CD8-positive, alpha-beta memory T cell (primary cell): ENCODE measurements at regions not wholly inside any gene's neighbourhood (a gene's known extent, or its start where the extent isn't known, plus 50 kb on each side); places are given as distances from the start of the nearest gene placed in this dataset.
A peak's percentile ranks its signal among the peaks of the same experiment; 100 is the strongest.
"Not testable (repeated sequence)": the region's sequence is repeated elsewhere in the genome, so short reads cannot be mapped to it uniquely, and the experiment has no call there.

Experiments
- CTCF ChIA-PET: fragments of 350-600 bp; sonication (Branson Sonifier 250); formaldehyde crosslinking; loops from one replicate; lab custom pipeline; 2021; ENCODE audit warnings: antibody characterized with exemption; lab: Charles Lee
- POLR2A ChIA-PET: fragments of 350-600 bp; sonication (Branson Sonifier 250); formaldehyde crosslinking; loops from one replicate; lab custom pipeline; 2021; ENCODE audit warnings: antibody characterized with exemption; lab: Charles Lee
- DNase-seq, 5 donors: peaks; one replicate each; pipeline versions ENCODE4 v3.0.0 to v3.0.0-alpha.2; 2020 to 2022; ENCODE audit warnings: mixed read lengths in 1 of 5
- H3K27ac ChIP-seq: one replicate; pipeline ENCODE4 v1.7.0; 2013; ENCODE audit warnings: low read depth, mild to moderate bottlenecking, low read length, moderate library complexity
- H3K27me3 ChIP-seq: 2 replicates; pipeline ENCODE4 v1.7.0; 2013; ENCODE audit warnings: low read length, mild to moderate bottlenecking; ENCODE audit not compliant: insufficient read depth, poor library complexity, severe bottlenecking
- H3K36me3 ChIP-seq: 2 replicates; pipeline ENCODE4 v1.7.0; 2013; ENCODE audit warnings: mild to moderate bottlenecking, low read length, moderate library complexity; ENCODE audit not compliant: insufficient read depth
- H3K4me1 ChIP-seq: 2 replicates; pipeline ENCODE4 v1.7.0; 2013; ENCODE audit warnings: mild to moderate bottlenecking, low read length, moderate library complexity; ENCODE audit not compliant: insufficient read depth
- H3K4me3 ChIP-seq: 2 replicates; pipeline ENCODE4 v1.7.0; 2013; ENCODE audit warnings: mild to moderate bottlenecking, low read length
- H3K9me3 ChIP-seq: 2 replicates; pipeline ENCODE4 v1.7.0; 2013; ENCODE audit warnings: mild to moderate bottlenecking, low read length
- H3K27ac Mint-ChIP-seq, 8 donors: one replicate each; pipeline ENCODE4 v1.8.0; 2020 to 2021; ENCODE audit warnings: mixed read lengths in 8 of 8, mild to moderate bottlenecking in 6 of 8, inconsistent platforms in 3 of 8, moderate library complexity in 3 of 8
- H3K27me3 Mint-ChIP-seq, 2 donors: one replicate each; pipeline ENCODE4 v1.8.0; 2020 to 2021; ENCODE audit warnings: mixed read lengths in 2 of 2, mild to moderate bottlenecking in 1 of 2, moderate library complexity in 1 of 2
- H3K36me3 Mint-ChIP-seq, 3 donors: one replicate each; pipeline ENCODE4 v1.8.0; 2020 to 2021; ENCODE audit warnings: mixed read lengths in 3 of 3, inconsistent platforms in 1 of 3, mild to moderate bottlenecking in 1 of 3
- H3K4me1 Mint-ChIP-seq, 3 donors: one replicate each; pipeline ENCODE4 v1.8.0; 2020 to 2021; ENCODE audit warnings: mixed read lengths in 3 of 3, inconsistent platforms in 1 of 3, mild to moderate bottlenecking in 1 of 3
- H3K4me3 Mint-ChIP-seq, 7 donors: one replicate each; pipeline ENCODE4 v1.8.0; 2020 to 2021; ENCODE audit warnings: mixed read lengths in 7 of 7, mild to moderate bottlenecking in 6 of 7, moderate library complexity in 4 of 7, inconsistent platforms in 2 of 7
- H3K9me3 Mint-ChIP-seq, 5 donors: one replicate each; pipeline ENCODE4 v1.8.0; 2020 to 2022; ENCODE audit warnings: mixed read lengths in 5 of 5, mild to moderate bottlenecking in 3 of 5, moderate library complexity in 2 of 5, inconsistent platforms in 1 of 5

- no peaks in the 10 kb centered on the region for H3K4me1 Mint-ChIP-seq
- Histone ChIP-seq H3K36me3 (no peaks in the 10 kb centered on the region), H3K27ac (no peak overlapping the region), H3K27me3 (no peaks in the 10 kb centered on the region), H3K9me3 (no peaks in the 10 kb centered on the region), H3K4me3 (no peak overlapping the region), H3K4me1 (no peaks in the 10 kb centered on the region)
- ChIA-PET CTCF (interaction anchor here (0.5 kb wide), 1 partner anchor 17 kb away, joined by 3 read pairs; no protein-coding TSS in a partner anchor), POLR2A (no interaction called here)
- H3K27ac Mint-ChIP-seq, result no peak overlapping the region
- peaks cover 0 to 4% (median 3%) of the 10 kb centered on the region in 5 donors for H3K9me3 Mint-ChIP-seq
- H3K36me3 Mint-ChIP-seq, result peaks cover 0 to 6% (median 3%) of the 10 kb centered on the region in 3 donors
- DNase-seq, result no peak
- peaks cover 3 to 12% of the 10 kb centered on the region in 2 donors for H3K27me3 Mint-ChIP-seq
- no peak overlapping the region for H3K4me3 Mint-ChIP-seq
Observed at GRCh38 chr9:95710446-95710845, 165.0 kb upstream of the ERCC6L2 start.

GRCh38 chr9:95696701-95697100, 178.8 kb upstream of the ERCC6L2 start:
- H3K27ac Mint-ChIP-seq, result no peak overlapping the region
- H3K27ac ChIP-seq, result no peak overlapping the region
- no peaks in the 10 kb centered on the region for H3K4me1 ChIP-seq
- no peaks in the 10 kb centered on the region for H3K4me1 Mint-ChIP-seq
- POLR2A ChIA-PET, result no interaction called here
- no peak overlapping the region for H3K4me3 ChIP-seq
- H3K36me3 ChIP-seq, result no peaks in the 10 kb centered on the region
- H3K9me3 Mint-ChIP-seq, result peaks cover 0 to 5% (median 3%) of the 10 kb centered on the region in 5 donors
- peak overlapping the region in 1 of 7 donors; percentile 54 for H3K4me3 Mint-ChIP-seq
- H3K9me3 ChIP-seq, result no peaks in the 10 kb centered on the region
- no peak for DNase-seq
- CTCF ChIA-PET, result no interaction called here
- no peaks in the 10 kb centered on the region for H3K36me3 Mint-ChIP-seq
- H3K27me3 ChIP-seq, result no peaks in the 10 kb centered on the region
- H3K27me3 Mint-ChIP-seq, result peaks cover 2 to 16% of the 10 kb centered on the region in 2 donors

- H3K27me3 ChIP-seq, result no peaks in the 10 kb centered on the region
Observed at GRCh38 chr9:95691435-95691834, 174.7 kb upstream of the PTCH1 start.

GRCh38 chr9:95689669-95690068, 172.9 kb upstream of the PTCH1 start:
- Histone ChIP-seq H3K27me3 (no peaks in the 10 kb centered on the region), H3K36me3 (no peaks in the 10 kb centered on the region), H3K9me3 (no peaks in the 10 kb centered on the region), H3K27ac (no peak overlapping the region), H3K4me3 (no peak overlapping the region), H3K4me1 (no peaks in the 10 kb centered on the region)
- ChIA-PET POLR2A (no interaction called here), CTCF (no interaction called here)
- H3K36me3 Mint-ChIP-seq, result peaks cover 0 to 4% (median 0%) of the 10 kb centered on the region in 3 donors
- no peaks in the 10 kb centered on the region for H3K4me1 Mint-ChIP-seq
- no peak for DNase-seq
- H3K27me3 Mint-ChIP-seq, result peaks cover 8 to 19% of the 10 kb centered on the region in 2 donors
- no peak overlapping the region for H3K27ac Mint-ChIP-seq
- H3K4me3 Mint-ChIP-seq, result no peak overlapping the region
- H3K9me3 Mint-ChIP-seq, result peaks cover 0 to 5% (median 0%) of the 10 kb centered on the region in 5 donors

More at GRCh38 chr9:95691435-95691834, 174.7 kb upstream of the PTCH1 start:
- H3K27ac Mint-ChIP-seq, result no peak overlapping the region
- no peak overlapping the region for H3K4me3 ChIP-seq
- H3K4me1 Mint-ChIP-seq, result no peaks in the 10 kb centered on the region
- H3K36me3 Mint-ChIP-seq, result peaks cover 0 to 4% (median 0%) of the 10 kb centered on the region in 3 donors
- no peak overlapping the region for H3K27ac ChIP-seq
- H3K4me3 Mint-ChIP-seq, result no peak overlapping the region
- no peaks in the 10 kb centered on the region for H3K36me3 ChIP-seq
- ChIA-PET CTCF (no interaction called here), POLR2A (no interaction called here)
- peaks cover 6 to 23% of the 10 kb centered on the region in 2 donors for H3K27me3 Mint-ChIP-seq
- H3K9me3 ChIP-seq, result no peaks in the 10 kb centered on the region
- no peak for DNase-seq
- H3K4me1 ChIP-seq, result no peaks in the 10 kb centered on the region
- H3K9me3 Mint-ChIP-seq, result peaks cover 0 to 7% (median 2%) of the 10 kb centered on the region in 5 donors

GRCh38 chr9:95684516-95684915, 167.7 kb upstream of the PTCH1 start:
- no peak overlapping the region for H3K4me3 Mint-ChIP-seq
- H3K9me3 Mint-ChIP-seq, result peaks cover 0 to 2% (median 0%) of the 10 kb centered on the region in 5 donors
- Histone ChIP-seq H3K36me3 (no peaks in the 10 kb centered on the region), H3K27ac (no peak overlapping the region), H3K4me3 (no peak overlapping the region), H3K9me3 (no peaks in the 10 kb centered on the region), H3K27me3 (no peaks in the 10 kb centered on the region), H3K4me1 (peaks cover 6% of the 10 kb centered on the region)
- H3K36me3 Mint-ChIP-seq, result peaks cover 0 to 8% (median 2%) of the 10 kb centered on the region in 3 donors
- peaks cover 8 to 25% of the 10 kb centered on the region in 2 donors for H3K27me3 Mint-ChIP-seq
- POLR2A ChIA-PET, result no interaction called here
- no peak for DNase-seq
- H3K4me1 Mint-ChIP-seq, result peaks cover 8 to 13% (median 13%) of the 10 kb centered on the region in 3 donors
- CTCF ChIA-PET, result no interaction called here
- no peak overlapping the region for H3K27ac Mint-ChIP-seq

GRCh38 chr9:95680306-95680705, 163.5 kb upstream of the PTCH1 start:
- H3K36me3 ChIP-seq, H3K27ac ChIP-seq, H3K4me3 Mint-ChIP-seq, H3K9me3 ChIP-seq, H3K4me1 ChIP-seq, H3K36me3 Mint-ChIP-seq, H3K9me3 Mint-ChIP-seq, H3K27me3 ChIP-seq, DNase-seq, POLR2A ChIA-PET, CTCF ChIA-PET, H3K4me3 ChIP-seq, H3K27ac Mint-ChIP-seq: not testable (repeated sequence)
- Mint-ChIP-seq H3K4me1 (peaks cover 8 to 13% (median 13%) of the 10 kb centered on the region in 3 donors), H3K27me3 (peaks cover 9 to 25% of the 10 kb centered on the region in 2 donors)

GRCh38 chr9:95679874-95680273, 163.1 kb upstream of the PTCH1 start:
- ChIA-PET CTCF (no interaction called here), POLR2A (no interaction called here)
- no peak overlapping the region for H3K27ac ChIP-seq
- H3K36me3 ChIP-seq, result no peaks in the 10 kb centered on the region
- peaks cover 8 to 13% (median 13%) of the 10 kb centered on the region in 3 donors for H3K4me1 Mint-ChIP-seq
- H3K4me3 ChIP-seq, result no peak overlapping the region
- H3K27ac Mint-ChIP-seq, result peak overlapping the region in 2 of 8 donors; percentile 14 to 72
- peaks cover 6% of the 10 kb centered on the region for H3K4me1 ChIP-seq
- H3K9me3 ChIP-seq, result no peaks in the 10 kb centered on the region
- DNase-seq, result no peak
- H3K9me3 Mint-ChIP-seq, result no peaks in the 10 kb centered on the region
- H3K36me3 Mint-ChIP-seq, result peaks cover 0 to 4% (median 2%) of the 10 kb centered on the region in 3 donors
- no peak overlapping the region for H3K4me3 Mint-ChIP-seq
- peaks cover 6 to 25% of the 10 kb centered on the region in 2 donors for H3K27me3 Mint-ChIP-seq
- H3K27me3 ChIP-seq, result no peaks in the 10 kb centered on the region

- peaks cover 8 to 13% (median 13%) of the 10 kb centered on the region in 3 donors for H3K4me1 Mint-ChIP-seq
- H3K27me3 Mint-ChIP-seq, result peaks cover 6 to 22% of the 10 kb centered on the region in 2 donors
- H3K4me1 ChIP-seq, result peaks cover 6% of the 10 kb centered on the region
- H3K36me3 ChIP-seq, result no peaks in the 10 kb centered on the region
- peak overlapping the region in 1 of 8 donors; percentile 84 for H3K27ac Mint-ChIP-seq
- peaks cover 0 to 5% (median 2%) of the 10 kb centered on the region in 3 donors for H3K36me3 Mint-ChIP-seq
- H3K4me3 ChIP-seq, result no peak overlapping the region
- H3K27ac ChIP-seq, result no peak overlapping the region
- H3K4me3 Mint-ChIP-seq, result no peak overlapping the region
- CTCF ChIA-PET, result no interaction called here
- no peaks in the 10 kb centered on the region for H3K9me3 ChIP-seq
- POLR2A ChIA-PET, result no interaction called here
- no peak for DNase-seq
- H3K9me3 Mint-ChIP-seq, result no peaks in the 10 kb centered on the region
- no peaks in the 10 kb centered on the region for H3K27me3 ChIP-seq
Observed at GRCh38 chr9:95678759-95679158, 162.0 kb upstream of the PTCH1 start.
